GM12873 (cell line): ENCODE measurements at regions not wholly inside any gene's neighbourhood (a gene's known extent, or its start where the extent isn't known, plus 50 kb on each side); places are given as distances from the start of the nearest gene placed in this dataset.

Experiments
- CTCF ChIP-seq: IDR thresholded peaks from 2 replicates; pipeline ENCODE4 v1.5.1; 2012; ENCODE audit warnings: low read depth, mild to moderate bottlenecking, moderate library complexity, low read length, control low read depth; ENCODE audit not compliant: insufficient read depth; ENCODE audit errors: missing control alignments

DNA sequence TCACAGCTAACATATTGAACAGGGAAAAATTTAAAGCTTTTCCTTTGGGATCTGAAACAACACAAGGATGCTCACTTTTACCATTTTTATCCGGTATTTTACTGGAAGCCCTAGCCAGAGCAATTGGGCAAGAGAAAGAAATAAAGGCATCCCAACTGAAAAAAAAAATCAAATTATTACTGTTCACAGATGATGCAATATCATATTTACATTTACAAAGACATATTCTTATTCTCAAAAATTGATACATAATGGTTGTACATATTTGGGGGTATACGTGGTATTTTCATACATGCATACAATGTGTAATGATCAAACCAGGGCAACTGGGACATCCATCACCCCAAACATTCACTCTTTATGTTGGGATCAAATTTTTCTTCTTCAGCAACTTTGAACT, 337.0 kb upstream of the SLC7A11 start:
- no peak for TF ChIP-seq CTCF

- TF ChIP-seq CTCF = no peak
These were observed 335.0 kb upstream of the SLC7A11 start for GRCh38 chr4:138577145-138577544.

DNA sequence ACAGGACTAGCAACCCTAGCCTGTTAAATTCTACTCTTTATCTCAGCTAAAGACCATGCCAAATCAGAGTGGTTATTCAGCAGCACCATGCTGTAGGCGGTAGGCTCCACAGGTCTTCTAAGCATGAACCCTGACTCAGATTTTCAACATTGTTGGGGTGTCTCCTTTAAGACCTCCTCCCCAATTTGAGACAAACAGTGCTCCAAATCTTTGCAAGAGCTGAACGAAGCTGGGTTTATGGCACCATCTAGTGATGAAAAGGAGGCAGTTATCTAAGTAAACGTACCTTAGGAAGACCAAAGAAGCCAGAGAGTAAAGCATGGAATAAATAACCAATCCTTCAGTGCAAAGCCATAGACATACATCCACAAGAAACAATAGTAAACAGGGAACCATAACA, 334.5 kb upstream of the SLC7A11 start:
- TF ChIP-seq CTCF = peak; percentile 52

GRCh38 chr4:138573246-138573645, 331.1 kb upstream of the SLC7A11 start:
- TF ChIP-seq CTCF = no peak

GRCh38 chr4:138572007-138572406, 329.9 kb upstream of the SLC7A11 start:
- TF ChIP-seq CTCF = no peak

GRCh38 chr4:138567696-138568095, 325.5 kb upstream of the SLC7A11 start:
- no peak for TF ChIP-seq CTCF

GRCh38 chr4:138565576-138565975, 323.4 kb upstream of the SLC7A11 start:
- no peak for TF ChIP-seq CTCF
